ENCODE measurements at regions not wholly inside any gene's neighbourhood (a gene's known extent, or its start where the extent isn't known, plus 50 kb on each side); places are given as distances from the start of the nearest gene placed in this dataset.

DNA sequence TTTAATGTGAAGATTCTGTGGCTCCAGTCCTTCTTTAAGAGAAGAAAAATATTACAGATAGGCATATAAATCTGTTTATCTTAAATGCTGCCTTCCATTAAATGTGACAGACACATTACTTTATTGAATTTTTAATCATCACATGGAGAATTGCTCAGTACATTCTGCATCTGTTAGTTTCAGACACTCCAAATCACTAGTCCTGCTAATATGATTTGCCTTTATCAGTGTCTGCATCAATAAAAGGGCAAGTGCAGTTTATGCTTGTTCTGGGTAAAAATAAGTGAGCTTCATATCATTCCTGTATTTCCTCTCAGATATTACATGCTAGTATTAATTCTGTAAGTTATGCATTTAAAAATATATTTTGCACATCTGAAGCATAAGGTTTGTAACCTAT, 666.4 kb downstream of the TECRL start:
- no peak overlapping the region for H3K4me2 ChIP-seq
- H3K9me3 ChIP-seq (ENCODE audit: low read depth): no peaks in the 10 kb centered on the region
- no peak overlapping the region for H2AFZ ChIP-seq
- DNase-seq (ENCODE audit: low spot score): no peak
- H3K4me1 ChIP-seq (ENCODE audit: insufficient read depth): no peaks in the 10 kb centered on the region
- H3K4me3 ChIP-seq: no peak overlapping the region
- no peaks in the 10 kb centered on the region for H4K20me1 ChIP-seq (ENCODE audit: insufficient read depth, poor library complexity, severe bottlenecking)
- H3K27me3 ChIP-seq: no peaks in the 10 kb centered on the region
- no peaks in the 10 kb centered on the region for H3K79me2 ChIP-seq
- no peaks in the 10 kb centered on the region for H3K36me3 ChIP-seq (replicated peaks; ENCODE audit: insufficient read depth, low read depth)
- H3K27ac ChIP-seq: no peak overlapping the region
- TF ChIP-seq EZH2phosphoT487 (IDR thresholded peaks at IDR 0.05; ENCODE audit: low read depth, severe bottlenecking, unreplicated experiment) (no peak), EZH2 (IDR thresholded peaks at IDR 0.05; ENCODE audit: borderline replicate concordance) (no peak)
- TF ChIP-seq, protein P1, sequence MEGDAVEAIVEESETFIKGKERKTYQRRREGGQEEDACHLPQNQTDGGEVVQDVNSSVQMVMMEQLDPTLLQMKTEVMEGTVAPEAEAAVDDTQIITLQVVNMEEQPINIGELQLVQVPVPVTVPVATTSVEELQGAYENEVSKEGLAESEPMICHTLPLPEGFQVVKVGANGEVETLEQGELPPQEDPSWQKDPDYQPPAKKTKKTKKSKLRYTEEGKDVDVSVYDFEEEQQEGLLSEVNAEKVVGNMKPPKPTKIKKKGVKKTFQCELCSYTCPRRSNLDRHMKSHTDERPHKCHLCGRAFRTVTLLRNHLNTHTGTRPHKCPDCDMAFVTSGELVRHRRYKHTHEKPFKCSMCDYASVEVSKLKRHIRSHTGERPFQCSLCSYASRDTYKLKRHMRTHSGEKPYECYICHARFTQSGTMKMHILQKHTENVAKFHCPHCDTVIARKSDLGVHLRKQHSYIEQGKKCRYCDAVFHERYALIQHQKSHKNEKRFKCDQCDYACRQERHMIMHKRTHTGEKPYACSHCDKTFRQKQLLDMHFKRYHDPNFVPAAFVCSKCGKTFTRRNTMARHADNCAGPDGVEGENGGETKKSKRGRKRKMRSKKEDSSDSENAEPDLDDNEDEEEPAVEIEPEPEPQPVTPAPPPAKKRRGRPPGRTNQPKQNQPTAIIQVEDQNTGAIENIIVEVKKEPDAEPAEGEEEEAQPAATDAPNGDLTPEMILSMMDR (IDR thresholded peaks at IDR 0.05; ENCODE audit: poor library complexity): no peak
- H3K9me2 ChIP-seq (replicated peaks; ENCODE audit: insufficient read depth): no peaks in the 10 kb centered on the region

DNA sequence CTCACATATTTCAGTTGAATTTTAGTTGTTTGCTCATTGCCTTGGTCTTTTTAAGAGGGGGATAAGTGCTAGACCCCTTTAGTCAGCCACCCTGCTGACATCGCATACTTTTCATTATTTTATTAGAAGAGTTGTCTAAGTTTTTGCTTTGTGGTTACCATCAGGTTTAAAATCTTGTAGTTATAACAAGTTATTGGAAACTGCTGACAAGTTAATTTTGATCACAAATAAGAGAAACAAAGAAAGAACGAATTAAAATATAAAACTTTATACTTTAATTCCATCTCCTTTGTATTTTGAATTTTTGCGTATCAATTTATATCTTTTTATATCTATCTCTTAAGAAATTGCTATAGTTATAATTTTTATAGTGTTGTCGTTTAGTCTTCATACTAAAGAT, 679.7 kb downstream of the TECRL start:
- Histone ChIP-seq H3K9me2 (replicated peaks; ENCODE audit: insufficient read depth) (no peaks in the 10 kb centered on the region), H3K27me3 (no peaks in the 10 kb centered on the region), H3K9me3 (ENCODE audit: low read depth) (no peaks in the 10 kb centered on the region), H3K4me1 (ENCODE audit: insufficient read depth) (no peaks in the 10 kb centered on the region), H3K79me2 (no peaks in the 10 kb centered on the region), H3K36me3 (replicated peaks; ENCODE audit: insufficient read depth, low read depth) (no peaks in the 10 kb centered on the region), H4K20me1 (ENCODE audit: insufficient read depth, poor library complexity, severe bottlenecking) (no peaks in the 10 kb centered on the region), H3K4me3 (no peak overlapping the region), H3K4me2 (no peak overlapping the region), H2AFZ (no peak overlapping the region), H3K27ac (no peak overlapping the region)
- WGBS (ENCODE audit: low lambda C conversion rate, missing lambda C conversion rate): 90% methylated on average over 4 of the region's 4 CpGs
- no peak for DNase-seq (ENCODE audit: low spot score)
- TF ChIP-seq EZH2 (IDR thresholded peaks at IDR 0.05; ENCODE audit: borderline replicate concordance): no peak
- TF ChIP-seq, protein P1 (IDR thresholded peaks at IDR 0.05; ENCODE audit: poor library complexity): no peak
- TF ChIP-seq EZH2phosphoT487 (IDR thresholded peaks at IDR 0.05; ENCODE audit: low read depth, severe bottlenecking, unreplicated experiment): no peak

DNA sequence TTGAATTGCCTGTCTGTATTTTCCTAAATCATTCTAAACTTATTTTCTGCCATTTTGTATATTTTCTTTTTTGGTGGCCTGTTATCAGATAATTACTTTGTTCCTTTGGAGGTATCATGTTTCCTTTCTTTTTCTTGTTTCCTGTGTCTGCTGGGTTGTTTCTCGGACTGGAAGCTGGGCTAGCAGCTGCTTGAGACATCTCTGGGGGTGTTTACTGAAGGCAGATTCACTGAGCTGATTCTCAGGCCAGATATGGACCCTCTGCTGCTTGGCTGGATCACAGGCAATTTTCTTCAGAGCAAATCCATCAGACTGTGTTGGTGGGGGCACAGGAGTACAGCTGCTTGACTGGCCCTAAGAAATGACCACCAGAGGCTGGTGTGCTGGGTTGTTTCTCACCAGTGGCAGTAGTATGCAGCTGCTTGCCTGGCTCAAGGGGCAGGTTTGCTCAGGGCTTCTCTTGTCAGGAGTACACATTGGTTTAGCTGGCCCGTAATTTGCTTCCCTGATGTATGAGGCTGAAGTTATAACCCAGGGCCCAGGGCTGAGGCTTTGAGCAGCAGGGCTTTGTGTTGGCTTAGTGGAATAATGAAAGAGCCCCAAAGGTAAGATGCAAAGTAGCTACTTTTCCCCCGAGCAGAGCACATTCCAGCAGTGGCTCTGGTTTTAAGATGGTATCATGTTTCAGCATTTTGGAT, 680.6 kb downstream of the TECRL start:
- H3K36me3 ChIP-seq (replicated peaks; ENCODE audit: insufficient read depth, low read depth): no peaks in the 10 kb centered on the region
- no peaks in the 10 kb centered on the region for H3K27me3 ChIP-seq
- no peak overlapping the region for H2AFZ ChIP-seq
- no peak overlapping the region for H3K27ac ChIP-seq
- 37% methylated on average over 3 of the region's 3 CpGs for WGBS (ENCODE audit: low lambda C conversion rate, missing lambda C conversion rate)
- no peaks in the 10 kb centered on the region for H4K20me1 ChIP-seq (ENCODE audit: insufficient read depth, poor library complexity, severe bottlenecking)
- no peaks in the 10 kb centered on the region for H3K4me1 ChIP-seq (ENCODE audit: insufficient read depth)
- no peaks in the 10 kb centered on the region for H3K79me2 ChIP-seq
- H3K9me3 ChIP-seq (ENCODE audit: low read depth): no peaks in the 10 kb centered on the region
- no peak overlapping the region for H3K4me3 ChIP-seq
- H3K9me2 ChIP-seq (replicated peaks; ENCODE audit: insufficient read depth): no peaks in the 10 kb centered on the region
- TF ChIP-seq EZH2phosphoT487 (IDR thresholded peaks at IDR 0.05; ENCODE audit: low read depth, severe bottlenecking, unreplicated experiment): no peak
- no peak for TF ChIP-seq EZH2 (IDR thresholded peaks at IDR 0.05; ENCODE audit: borderline replicate concordance)
- TF ChIP-seq, protein P1 (IDR thresholded peaks at IDR 0.05; ENCODE audit: poor library complexity): no peak
- H3K4me2 ChIP-seq: no peak overlapping the region
- DNase-seq (ENCODE audit: low spot score): no peak
